GM18502 (cell line): ENCODE measurements at regions not wholly inside any gene's neighbourhood (a gene's known extent, or its start where the extent isn't known, plus 50 kb on each side); places are given as distances from the start of the nearest gene placed in this dataset.
"Not testable (repeated sequence)": the region's sequence is repeated elsewhere in the genome, so short reads cannot be mapped to it uniquely, and the experiment has no call there.

Experiments used
- ATAC-seq: cut with Tn5 transposase; IDR thresholded peaks from one replicate; pipeline ENCODE4 v1.9.1; 2021; ENCODE audit warnings: mild to moderate bottlenecking; ENCODE audit not compliant: unreplicated experiment, poor library complexity

DNA sequence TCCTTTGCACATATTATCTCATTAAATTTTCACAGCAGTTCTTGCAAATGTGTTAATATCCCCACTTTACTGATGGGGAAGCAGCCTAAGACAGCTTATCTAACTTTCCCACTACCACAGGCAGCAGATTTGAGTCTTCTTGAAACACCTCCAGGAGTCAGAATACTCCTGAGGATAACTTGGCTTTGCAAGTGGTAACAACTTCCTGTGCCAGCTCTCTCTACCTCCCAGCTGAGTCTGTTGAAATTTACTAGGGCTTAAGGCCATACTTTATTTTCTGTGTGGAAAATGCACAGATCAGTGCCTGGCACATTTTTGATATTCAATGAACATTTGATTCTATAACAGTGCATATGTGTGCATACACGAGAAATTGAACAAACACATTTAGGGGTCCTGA lies 136.1 kb upstream of the COBL start:
- ATAC-seq, result no peak

GRCh38 chr7:51451751-51452476 lies 135.3 kb upstream of the COBL start:
- no peak for ATAC-seq

- ATAC-seq, result no peak
These were observed 133.9 kb upstream of the COBL start for GRCh38 chr7:51450541-51450940.

DNA sequence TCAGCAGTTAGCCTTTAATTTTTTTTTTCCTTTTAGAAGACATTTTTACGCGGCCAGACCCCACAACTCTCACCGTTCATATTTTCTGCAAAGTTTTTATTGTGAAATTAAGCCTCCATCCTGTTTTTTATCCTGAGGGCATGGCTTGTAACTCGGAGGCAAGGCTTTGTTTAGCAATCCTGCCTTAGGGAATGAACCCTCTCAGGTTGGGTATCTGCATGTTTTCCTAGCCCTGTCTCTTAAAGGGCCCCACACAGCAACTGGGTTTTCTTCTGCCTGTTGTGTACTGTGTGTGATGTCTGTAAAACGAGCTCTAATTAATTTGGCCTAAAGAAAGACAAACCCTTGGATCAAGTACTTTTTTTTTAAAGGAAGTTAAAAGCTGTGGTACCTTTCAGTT lies 130.2 kb upstream of the COBL start:
- no peak for ATAC-seq

DNA sequence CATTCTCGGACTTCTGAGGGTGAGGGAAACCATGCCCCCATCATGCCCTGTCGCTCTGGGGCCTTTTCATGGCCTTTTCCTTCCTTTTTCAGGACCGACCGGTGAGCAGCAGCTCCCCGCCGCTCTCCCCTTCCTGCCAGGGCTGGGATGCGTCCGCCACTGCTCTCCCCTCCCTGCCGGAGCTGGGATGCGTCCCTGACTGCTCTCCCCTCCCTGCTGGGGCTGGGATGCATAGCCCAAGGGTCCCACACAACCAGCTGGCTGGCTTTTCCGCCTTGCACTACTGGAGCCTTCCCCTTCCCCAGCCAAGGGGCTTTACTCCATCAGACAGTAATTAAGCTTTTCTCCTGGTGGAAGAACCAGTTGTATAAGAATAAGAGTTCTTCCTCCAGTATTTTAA lies 129.7 kb upstream of the COBL start:
- ATAC-seq, result no peak

- ATAC-seq, result no peak
These were observed 128.3 kb upstream of the COBL start for GRCh38 chr7:51444936-51445335.

- ATAC-seq, result peak; percentile 77
These were observed 114.0 kb upstream of the COBL start for GRCh38 chr7:51430480-51431086.

GRCh38 chr7:51428217-51428887 lies 111.7 kb upstream of the COBL start:
- no peak for ATAC-seq

GRCh38 chr7:51426163-51426562 lies 109.6 kb upstream of the COBL start:
- no peak for ATAC-seq

DNA sequence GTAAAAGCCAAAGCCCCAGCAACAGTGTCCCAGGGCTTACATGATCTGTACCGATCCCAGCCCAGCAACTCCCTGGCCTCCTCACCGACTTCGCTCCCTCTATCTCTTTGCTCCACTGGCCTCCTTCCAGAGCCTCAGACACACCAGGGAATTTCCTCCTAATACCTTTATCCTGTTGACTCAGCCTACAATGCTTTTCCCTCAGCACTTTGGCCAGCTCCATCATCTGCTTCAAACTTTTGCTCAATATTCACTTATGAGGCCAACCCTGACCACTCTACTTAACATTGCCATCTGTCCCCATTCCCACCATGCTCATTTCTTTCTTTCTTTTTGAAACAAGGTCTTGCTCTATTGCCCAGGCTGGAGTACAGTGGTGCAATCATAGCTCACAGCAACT lies 93.3 kb upstream of the COBL start:
- ATAC-seq, result not testable (repeated sequence)

GRCh38 chr7:51397608-51398007 lies 81.0 kb upstream of the COBL start:
- not testable (repeated sequence) for ATAC-seq

- ATAC-seq, result not testable (repeated sequence)
These were observed 76.4 kb upstream of the COBL start for GRCh38 chr7:51393003-51393402.

GRCh38 chr7:51389952-51390351 lies 73.3 kb upstream of the COBL start:
- not testable (repeated sequence) for ATAC-seq

DNA sequence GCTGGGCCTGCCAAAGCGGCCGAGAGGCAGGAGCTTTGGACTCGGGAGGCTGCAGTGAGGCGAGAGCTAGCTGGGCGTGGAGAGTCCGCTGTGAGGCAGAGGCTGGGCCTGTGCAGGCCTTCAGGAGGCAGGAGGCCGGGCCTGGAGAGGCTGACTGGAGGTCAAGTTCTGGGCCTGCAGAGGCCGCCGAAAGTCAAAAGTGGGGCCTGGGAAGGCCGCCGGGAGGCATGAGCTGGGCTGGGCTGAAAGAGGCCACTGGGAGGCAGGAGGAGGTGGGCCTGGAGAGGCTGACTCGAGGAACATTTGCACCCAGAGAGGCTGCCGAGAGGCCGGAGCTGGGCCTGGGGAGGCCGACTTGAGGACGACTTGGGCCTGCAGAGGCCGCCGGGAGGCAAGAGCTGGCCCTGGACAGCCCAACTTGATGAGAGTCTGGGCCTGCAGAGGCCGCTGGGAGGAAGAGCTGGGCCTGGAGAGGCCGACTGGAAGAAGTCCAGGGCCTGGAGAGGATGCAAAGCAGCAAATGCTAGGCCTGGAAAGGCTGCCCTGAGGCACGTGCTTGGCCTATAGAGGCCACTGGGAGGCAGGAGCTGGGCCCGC lies 72.7 kb upstream of the COBL start:
- ATAC-seq, result not testable (repeated sequence)

GRCh38 chr7:51388241-51388640 lies 71.6 kb upstream of the COBL start:
- not testable (repeated sequence) for ATAC-seq

- ATAC-seq, result not testable (repeated sequence)
These were observed 70.4 kb upstream of the COBL start for GRCh38 chr7:51386806-51387568.

DNA sequence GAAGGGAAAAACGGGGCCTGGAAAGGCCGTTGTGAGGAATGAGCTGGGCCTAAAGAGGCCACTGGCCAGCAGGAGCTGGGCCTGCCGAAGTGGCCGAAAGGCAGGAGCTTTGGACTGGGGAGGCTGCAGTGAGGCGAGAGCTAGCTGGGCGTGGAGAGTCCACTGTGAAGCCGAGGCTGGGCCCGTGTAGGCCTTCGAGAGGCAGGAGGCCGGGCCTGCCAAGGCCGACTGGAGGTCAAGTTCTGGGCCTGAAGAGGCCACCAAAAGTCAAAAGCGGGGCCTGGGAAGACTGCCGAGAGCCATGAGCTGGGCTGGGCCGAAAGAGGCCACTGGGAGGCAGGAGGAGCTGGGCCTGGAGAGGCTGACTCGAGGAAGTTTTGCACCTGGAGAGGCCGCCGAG lies 69.6 kb upstream of the COBL start:
- not testable (repeated sequence) for ATAC-seq

- ATAC-seq, result not testable (repeated sequence)
These were observed 65.6 kb upstream of the COBL start for GRCh38 chr7:51382243-51382642.

- ATAC-seq, result no peak
These were observed 59.9 kb upstream of the COBL start for GRCh38 chr7:51376420-51377092.

DNA sequence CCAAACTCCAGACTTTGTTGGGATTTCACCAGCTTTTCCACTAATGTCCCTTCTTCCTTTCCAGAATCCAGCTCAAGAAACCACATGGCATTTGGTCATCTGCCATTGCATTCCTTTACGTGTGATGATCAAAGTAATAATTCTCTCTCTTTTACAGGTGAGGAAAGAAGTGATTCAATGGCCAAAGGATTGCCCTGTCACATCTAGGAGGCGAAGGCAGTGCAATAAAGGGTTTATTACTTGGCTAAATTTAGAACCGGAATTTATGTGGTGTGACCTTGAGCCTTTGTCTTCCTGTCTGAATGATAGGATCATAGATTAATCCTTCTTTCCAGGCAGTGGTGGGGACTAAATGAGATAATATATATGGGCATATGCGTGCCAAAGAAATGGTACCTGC lies 58.3 kb upstream of the COBL start:
- ATAC-seq, result no peak
